Eye (tissue), 1 donor: ENCODE measurements at regions not wholly inside any gene's neighbourhood (a gene's known extent, or its start where the extent isn't known, plus 50 kb on each side); places are given as distances from the start of the nearest gene placed in this dataset.
"Not testable (repeated sequence)": the region's sequence is repeated elsewhere in the genome, so short reads cannot be mapped to it uniquely, and the experiment has no call there.

Experiments
- DNase-seq: peaks from one replicate; pipeline ENCODE4 v3.0.0-alpha.2; 2015

GRCh38 chr1:99481-99880, 352.0 kb downstream of the OR4F29 start:
- DNase-seq = not testable (repeated sequence)

DNA sequence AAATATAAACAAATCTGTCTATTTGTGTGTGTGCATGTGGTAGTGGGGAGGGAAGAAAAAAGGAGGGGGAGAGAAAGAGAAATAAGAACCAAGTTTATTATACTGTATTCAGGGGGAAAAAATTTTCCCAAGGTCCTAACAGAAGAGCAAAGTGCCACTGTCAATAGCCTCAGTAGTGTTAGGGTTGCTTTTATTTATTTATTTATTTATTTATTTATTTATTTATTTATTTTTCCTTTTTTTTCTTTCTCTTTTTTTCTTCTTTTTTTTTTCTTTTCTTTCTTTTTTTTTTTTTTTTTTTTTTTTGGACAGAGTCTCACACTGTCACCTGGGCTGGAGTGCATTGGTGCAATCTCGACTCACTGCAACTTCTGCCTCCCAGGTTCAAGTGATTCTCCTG, 352.7 kb downstream of the OR4F29 start:
- not testable (repeated sequence) for DNase-seq

DNA sequence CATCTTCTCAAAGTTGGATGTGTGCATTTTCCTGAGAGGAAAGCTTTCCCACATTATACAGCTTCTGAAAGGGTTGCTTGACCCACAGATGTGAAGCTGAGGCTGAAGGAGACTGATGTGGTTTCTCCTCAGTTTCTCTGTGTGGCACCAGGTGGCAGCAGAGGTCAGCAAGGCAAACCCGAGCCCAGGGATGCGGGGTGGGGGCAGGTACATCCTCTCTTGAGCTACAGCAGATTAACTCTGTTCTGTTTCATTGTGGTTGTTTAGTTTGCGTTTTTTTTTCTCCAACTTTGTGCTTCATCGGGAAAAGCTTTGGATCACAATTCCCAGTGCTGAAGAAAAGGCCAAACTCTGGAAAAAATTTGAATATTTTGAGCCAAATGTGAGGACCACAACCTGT, 360.2 kb downstream of the OR4F29 start:
- DNase-seq = not testable (repeated sequence)

DNA sequence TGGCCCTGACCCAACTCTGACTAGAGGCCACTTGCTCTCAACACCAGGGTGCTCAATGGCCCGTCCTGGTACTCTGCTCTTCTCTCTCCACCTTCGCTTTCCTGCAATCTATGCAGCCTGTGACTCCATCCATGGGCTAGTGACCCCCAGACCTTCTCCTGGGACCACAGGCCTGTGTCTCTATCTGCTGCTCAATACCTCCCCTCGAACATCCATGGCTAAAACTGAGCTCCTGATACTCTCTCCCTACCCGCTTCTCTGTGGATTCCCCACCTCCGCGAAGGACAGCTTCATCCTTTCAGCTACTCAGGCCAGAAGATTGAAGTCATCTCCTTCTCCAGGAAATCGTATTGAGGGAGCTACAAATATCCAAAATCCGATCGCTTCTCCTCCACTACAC, 363.4 kb downstream of the OR4F29 start:
- not testable (repeated sequence) for DNase-seq

DNA sequence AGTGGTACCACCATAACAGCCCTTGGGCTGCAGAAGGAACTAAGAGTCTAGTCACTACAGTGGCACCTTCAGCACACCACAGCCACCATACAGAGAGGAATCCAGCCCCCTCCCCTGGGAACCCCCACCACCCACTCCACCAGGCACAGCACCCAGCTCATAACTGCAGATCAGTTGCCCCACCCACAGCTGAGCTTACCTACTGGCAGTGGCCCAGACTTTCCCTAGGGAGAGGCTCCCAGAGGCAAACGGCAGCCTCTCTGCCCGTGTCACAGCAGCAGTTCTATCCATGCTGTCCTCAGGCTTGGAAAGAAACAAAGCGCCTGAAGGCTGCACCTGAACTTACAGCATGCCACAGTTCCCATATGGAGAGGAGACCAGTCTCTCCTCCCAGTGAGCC, 372.3 kb downstream of the OR4F29 start:
- DNase-seq = not testable (repeated sequence)

- not testable (repeated sequence) for DNase-seq
Observed at GRCh38 chr1:65119-65518, 386.4 kb downstream of the OR4F29 start, which contains the start of gene OR4F5. TSS of gene OR4F5 (plus strand) at chr1:65419.

DNA sequence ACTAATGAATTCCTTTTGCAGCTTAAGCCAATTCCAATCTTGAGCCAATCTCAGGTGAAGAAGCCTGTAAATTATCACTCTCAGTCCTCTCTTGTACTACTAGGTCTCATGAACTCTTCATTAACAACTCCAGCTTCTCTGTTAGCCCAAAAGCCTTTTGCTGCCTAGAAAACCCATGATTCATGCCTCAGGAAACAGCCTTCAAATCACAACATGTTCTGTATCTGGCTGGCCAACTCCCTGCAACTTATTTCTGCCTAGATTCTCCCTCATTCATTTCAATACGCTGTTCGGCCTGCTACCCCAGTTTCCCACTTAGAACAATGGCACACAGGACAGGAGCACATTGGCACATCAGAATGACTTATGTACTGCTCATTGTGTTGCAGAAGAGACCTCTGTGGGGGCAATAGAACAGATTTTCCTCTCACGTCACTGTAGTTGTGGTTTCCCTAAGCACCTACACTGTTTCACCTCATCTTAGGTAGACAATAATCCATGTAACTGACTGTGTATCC, 395.4 kb downstream of the OR4F29 start:
- not testable (repeated sequence) for DNase-seq

GRCh38 chr1:53182-53581, 398.3 kb downstream of the OR4F29 start:
- DNase-seq = not testable (repeated sequence)

DNA sequence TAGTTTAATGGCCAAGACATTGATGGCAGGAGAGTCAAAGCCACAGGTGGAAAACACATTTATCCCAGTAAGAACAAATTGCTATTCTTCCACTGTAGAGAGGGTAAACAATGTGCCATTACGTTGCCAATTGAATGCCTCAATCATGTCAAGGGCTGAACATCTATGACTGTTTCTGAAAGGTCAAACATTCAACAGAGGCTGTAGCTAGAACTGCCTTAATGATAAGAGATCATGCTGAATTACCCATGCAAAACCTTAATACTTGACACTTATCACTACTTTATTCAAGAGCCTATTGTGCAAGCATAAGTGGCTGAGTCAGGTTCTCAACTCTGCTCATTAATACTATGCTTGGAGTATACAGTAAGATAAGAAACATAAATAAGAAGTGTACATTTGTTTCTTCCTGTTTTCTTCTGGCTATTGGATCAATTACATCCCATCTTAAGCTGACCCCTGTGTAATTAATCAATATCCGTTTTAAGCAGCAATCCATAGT, 409.5 kb downstream of the OR4F29 start:
- not testable (repeated sequence) for DNase-seq

- not testable (repeated sequence) for DNase-seq
Observed at GRCh38 chr1:41197-41596, 410.3 kb downstream of the OR4F29 start.

GRCh38 chr1:29183-29582, 422.3 kb downstream of the OR4F29 start:
- DNase-seq = not testable (repeated sequence)

DNA sequence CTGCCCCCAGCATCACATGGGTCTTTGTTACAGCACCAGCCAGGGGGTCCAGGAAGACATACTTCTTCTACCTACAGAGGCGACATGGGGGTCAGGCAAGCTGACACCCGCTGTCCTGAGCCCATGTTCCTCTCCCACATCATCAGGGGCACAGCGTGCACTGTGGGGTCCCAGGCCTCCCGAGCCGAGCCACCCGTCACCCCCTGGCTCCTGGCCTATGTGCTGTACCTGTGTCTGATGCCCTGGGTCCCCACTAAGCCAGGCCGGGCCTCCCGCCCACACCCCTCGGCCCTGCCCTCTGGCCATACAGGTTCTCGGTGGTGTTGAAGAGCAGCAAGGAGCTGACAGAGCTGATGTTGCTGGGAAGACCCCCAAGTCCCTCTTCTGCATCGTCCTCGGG, 434.2 kb downstream of the OR4F29 start:
- not testable (repeated sequence) for DNase-seq

DNA sequence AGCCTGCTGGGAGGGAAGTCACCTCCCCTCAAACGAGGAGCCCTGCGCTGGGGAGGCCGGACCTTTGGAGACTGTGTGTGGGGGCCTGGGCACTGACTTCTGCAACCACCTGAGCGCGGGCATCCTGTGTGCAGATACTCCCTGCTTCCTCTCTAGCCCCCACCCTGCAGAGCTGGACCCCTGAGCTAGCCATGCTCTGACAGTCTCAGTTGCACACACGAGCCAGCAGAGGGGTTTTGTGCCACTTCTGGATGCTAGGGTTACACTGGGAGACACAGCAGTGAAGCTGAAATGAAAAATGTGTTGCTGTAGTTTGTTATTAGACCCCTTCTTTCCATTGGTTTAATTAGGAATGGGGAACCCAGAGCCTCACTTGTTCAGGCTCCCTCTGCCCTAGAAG, 435.5 kb downstream of the OR4F29 start:
- DNase-seq = not testable (repeated sequence)

DNA sequence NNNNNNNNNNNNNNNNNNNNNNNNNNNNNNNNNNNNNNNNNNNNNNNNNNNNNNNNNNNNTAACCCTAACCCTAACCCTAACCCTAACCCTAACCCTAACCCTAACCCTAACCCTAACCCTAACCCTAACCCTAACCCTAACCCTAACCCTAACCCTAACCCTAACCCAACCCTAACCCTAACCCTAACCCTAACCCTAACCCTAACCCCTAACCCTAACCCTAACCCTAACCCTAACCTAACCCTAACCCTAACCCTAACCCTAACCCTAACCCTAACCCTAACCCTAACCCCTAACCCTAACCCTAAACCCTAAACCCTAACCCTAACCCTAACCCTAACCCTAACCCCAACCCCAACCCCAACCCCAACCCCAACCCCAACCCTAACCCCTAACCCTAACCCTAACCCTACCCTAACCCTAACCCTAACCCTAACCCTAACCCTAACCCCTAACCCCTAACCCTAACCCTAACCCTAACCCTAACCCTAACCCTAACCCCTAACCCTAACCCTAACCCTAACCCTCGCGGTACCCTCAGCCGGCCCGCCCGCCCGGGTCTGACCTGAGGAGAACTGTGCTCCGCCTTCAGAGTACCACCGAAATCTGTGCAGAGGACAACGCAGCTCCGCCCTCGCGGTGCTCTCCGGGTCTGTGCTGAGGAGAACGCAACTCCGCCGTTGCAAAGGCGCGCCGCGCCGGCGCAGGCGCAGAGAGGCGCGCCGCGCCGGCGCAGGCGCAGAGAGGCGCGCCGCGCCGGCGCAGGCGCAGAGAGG, 441.3 kb downstream of the OR4F29 start:
- not testable (repeated sequence) for DNase-seq
